Gastrocnemius medialis (tissue), 4 donors: ENCODE measurements at regions not wholly inside any gene's neighbourhood (a gene's known extent, or its start where the extent isn't known, plus 50 kb on each side); places are given as distances from the start of the nearest gene placed in this dataset.

Source experiments
- ATAC-seq, 2 donors: fragments of 150-250 bp; one replicate each; pipeline ENCODE4 v1.9.1; 2016
- DNase-seq, 2 donors: peaks; one replicate each; pipeline ENCODE4 v3.0.0-alpha.2; 2019
- H3K27ac ChIP-seq, 4 donors: fragments of 200-600 bp; sonication (generic); 1 replicate in 1 of 4; 2 replicates in 3 of 4; pipeline ENCODE4 v1.5.1; 2016 to 2018; ENCODE audit warnings: mild to moderate bottlenecking in 2 of 4, moderate library complexity in 1 of 4
- H3K27me3 ChIP-seq, 3 donors: fragments of 200-600 bp; sonication (generic) in 2 of 3; 1 replicate in 1 of 3; 2 replicates in 2 of 3; pipeline versions ENCODE4 v1.5.1 to v1.6.0; 2016 to 2019; ENCODE audit warnings: mild to moderate bottlenecking in 1 of 3, moderate library complexity in 1 of 3
- H3K36me3 ChIP-seq, 2 donors: fragments of 200-600 bp; sonication (generic) in 1 of 2; one replicate each; pipeline ENCODE4 v1.5.1; 2017 to 2018
- H3K4me1 ChIP-seq, 2 donors: fragments of 200-600 bp; sonication (generic) in 1 of 2; one replicate each; pipeline ENCODE4 v1.5.1; 2016 to 2017; ENCODE audit warnings: mild to moderate bottlenecking in 2 of 2
- H3K4me3 ChIP-seq, 4 donors: fragments of 200-600 bp; sonication (generic) in 3 of 4; 1 replicate in 1 of 4; 2 replicates in 3 of 4; pipeline ENCODE4 v1.5.1; 2016 to 2019; ENCODE audit warnings: mild to moderate bottlenecking in 2 of 4
- H3K9me3 ChIP-seq, 3 donors: fragments of 200-600 bp; sonication (generic) in 2 of 3; 1 replicate in 1 of 3; 2 replicates in 2 of 3; pipeline ENCODE4 v1.5.1; 2016 to 2019
- POLR2A ChIP-seq, 2 donors: fragments of 450-650 bp; IDR thresholded peaks; one replicate each; pipeline ENCODE4 v1.6.1; 2017; ENCODE audit warnings: antibody characterized with exemption in 2 of 2, mild to moderate bottlenecking in 2 of 2, moderate library complexity in 2 of 2
- in situ Hi-C, 4 donors: fragments of 200-750 bp; cut with MboI; loops; one replicate each; pipeline versions ENCODE4 v1.15.0 to v1.8.0; 2017; ENCODE audit warnings: low sequenced_read_pairs in 4 of 4
- intact Hi-C: fragments of 100-400 bp; cut with DNase I; formaldehyde crosslinking; loops from one replicate; pipeline ENCODE4 v1.15.1; 2023; ENCODE audit warnings: low total_unique reads
- TF ChIP-seq, protein P1 (sequence below), 5 experiments: fragments of 450-650 bp in 3 of 5; fragments of 200-600 bp in 2 of 5; sonication (generic) in 2 of 5; IDR thresholded peaks in 4 of 5; conservative IDR thresholded peaks in 1 of 5; 1 replicate in 4 of 5; 2 replicates in 1 of 5; pipeline ENCODE4 v1.5.1; 2016 to 2019; ENCODE audit warnings: antibody characterized with exemption in 5 of 5, mild to moderate bottlenecking in 3 of 5, moderate library complexity in 3 of 5

DNA sequence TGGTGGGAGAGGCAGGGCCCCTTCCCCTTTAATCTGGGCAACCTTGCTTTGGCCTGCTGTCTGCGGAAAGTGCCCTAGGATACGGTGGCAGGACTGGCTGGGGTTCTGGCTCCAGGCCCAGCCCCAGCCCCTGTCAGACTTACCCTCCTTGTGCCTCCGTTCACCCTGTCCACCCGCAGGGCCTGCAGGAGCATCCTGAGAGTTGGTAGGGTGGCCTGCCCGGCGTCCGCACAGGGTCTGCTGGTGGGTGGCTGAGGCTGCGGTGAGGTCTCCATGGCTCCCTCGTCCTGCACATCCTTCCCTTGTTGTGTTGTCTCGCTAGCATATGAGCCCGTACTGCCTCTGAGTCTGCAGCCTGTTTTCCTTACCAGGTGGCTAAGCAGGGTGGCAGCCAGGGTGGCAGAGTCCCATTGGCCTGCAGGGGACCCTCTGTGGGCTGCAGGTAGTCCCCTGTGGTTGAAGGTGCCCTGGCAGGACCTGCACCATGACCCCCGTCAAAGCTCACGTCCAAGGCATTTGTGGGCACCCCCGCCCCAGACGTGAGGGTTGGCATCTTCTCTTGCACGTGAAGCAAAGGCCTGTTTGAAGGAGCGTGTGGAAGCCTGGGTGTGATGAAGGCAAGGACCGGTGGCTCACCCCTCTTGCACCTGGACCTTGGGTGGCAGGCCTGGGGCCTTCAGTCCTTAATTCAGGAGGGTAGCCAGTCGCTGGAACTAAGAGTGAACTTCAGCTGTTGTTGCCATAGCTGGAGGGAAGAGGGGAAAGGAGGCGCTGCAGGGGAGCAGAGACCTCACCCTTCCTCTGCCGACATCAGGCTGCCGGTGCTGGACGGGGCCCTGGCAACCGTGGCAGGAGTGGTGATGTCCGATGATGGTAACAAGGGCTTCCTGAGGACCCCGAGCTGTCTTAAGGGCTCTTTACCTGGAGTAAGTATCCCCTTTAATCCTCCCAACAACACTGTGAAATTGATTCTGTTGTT is 293.7 kb downstream of the SEC14L1 start:
- Histone ChIP-seq H3K4me3 (no peak overlapping the region), H3K27ac (no peak overlapping the region), H3K27me3 (no peaks in the 10 kb centered on the region), H3K9me3 (no peaks in the 10 kb centered on the region), H3K36me3 (no peaks in the 10 kb centered on the region), H3K4me1 (peaks cover 73 to 81% of the 10 kb centered on the region in 2 donors)
- intact Hi-C loops, result no loop called here
- DNase-seq, result no peak
- ATAC-seq, result no peak
- no peak for TF ChIP-seq POLR2A (IDR thresholded peaks at IDR 0.05)
- TF ChIP-seq, protein P1, sequence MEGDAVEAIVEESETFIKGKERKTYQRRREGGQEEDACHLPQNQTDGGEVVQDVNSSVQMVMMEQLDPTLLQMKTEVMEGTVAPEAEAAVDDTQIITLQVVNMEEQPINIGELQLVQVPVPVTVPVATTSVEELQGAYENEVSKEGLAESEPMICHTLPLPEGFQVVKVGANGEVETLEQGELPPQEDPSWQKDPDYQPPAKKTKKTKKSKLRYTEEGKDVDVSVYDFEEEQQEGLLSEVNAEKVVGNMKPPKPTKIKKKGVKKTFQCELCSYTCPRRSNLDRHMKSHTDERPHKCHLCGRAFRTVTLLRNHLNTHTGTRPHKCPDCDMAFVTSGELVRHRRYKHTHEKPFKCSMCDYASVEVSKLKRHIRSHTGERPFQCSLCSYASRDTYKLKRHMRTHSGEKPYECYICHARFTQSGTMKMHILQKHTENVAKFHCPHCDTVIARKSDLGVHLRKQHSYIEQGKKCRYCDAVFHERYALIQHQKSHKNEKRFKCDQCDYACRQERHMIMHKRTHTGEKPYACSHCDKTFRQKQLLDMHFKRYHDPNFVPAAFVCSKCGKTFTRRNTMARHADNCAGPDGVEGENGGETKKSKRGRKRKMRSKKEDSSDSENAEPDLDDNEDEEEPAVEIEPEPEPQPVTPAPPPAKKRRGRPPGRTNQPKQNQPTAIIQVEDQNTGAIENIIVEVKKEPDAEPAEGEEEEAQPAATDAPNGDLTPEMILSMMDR (IDR thresholded peaks at IDR 0.05 in 4 of 5, conservative IDR thresholded peaks at IDR 0.05 in 1 of 5), result no peak
- in situ Hi-C loops, result loop anchor here in 2 of 4 donors (10.0 kb wide), 2 partner anchors 60 to 100 kb away; no protein-coding TSS in a partner anchor

DNA sequence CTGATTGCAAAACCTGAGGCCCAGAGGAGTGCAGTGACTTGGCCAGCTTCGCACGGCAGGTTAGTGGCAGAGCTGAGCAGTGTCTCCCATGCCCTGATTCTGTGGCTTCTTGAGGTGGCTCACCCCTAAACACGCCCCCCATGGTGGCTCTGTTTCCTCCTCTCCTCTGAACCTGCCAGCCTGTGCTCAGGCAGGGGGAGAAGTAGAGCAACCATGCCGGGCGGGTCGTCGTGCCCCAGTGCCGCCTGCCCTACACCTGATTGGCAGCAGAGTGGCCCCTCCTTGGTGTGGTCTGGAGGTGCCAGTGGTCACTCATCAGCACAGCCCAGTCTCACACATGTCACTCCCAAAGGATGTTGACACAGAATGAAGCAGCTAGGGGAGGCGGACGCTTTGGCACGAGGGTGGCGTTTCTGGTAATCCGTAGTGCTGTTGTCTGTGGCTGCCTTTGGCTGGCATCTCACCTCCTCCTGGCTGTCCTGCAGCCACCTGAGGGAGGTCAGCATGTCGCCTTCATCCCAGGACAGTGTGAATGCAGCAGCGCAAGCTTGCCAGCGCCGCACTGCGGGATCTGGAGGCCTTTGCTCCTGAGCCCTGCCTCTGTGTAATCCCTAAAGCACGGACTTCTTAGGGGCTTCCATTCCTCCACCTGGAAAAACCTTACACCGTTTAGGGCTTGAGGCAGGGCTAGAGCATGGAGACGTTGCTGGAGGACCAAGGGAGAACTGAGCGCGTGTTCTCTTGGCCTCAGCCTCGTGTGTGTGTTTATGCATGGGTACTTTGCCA is 294.7 kb downstream of the SEC14L1 start:
- intact Hi-C loops (no loop called here), in situ Hi-C loops (loop anchor here in 2 of 4 donors (10.0 kb wide), 2 partner anchors 59 to 101 kb away; no protein-coding TSS in a partner anchor)
- TF ChIP-seq, protein P1 (IDR thresholded peaks at IDR 0.05 in 4 of 5, conservative IDR thresholded peaks at IDR 0.05 in 1 of 5), result no peak
- no peak for TF ChIP-seq POLR2A (IDR thresholded peaks at IDR 0.05)
- H3K27ac ChIP-seq, result peak overlapping the region in 2 of 4 donors; percentile 9 to 14
- no peaks in the 10 kb centered on the region for H3K27me3 ChIP-seq
- H3K4me3 ChIP-seq, result no peak overlapping the region
- DNase-seq (no peak), ATAC-seq (no peak)
- peaks cover 74 to 81% of the 10 kb centered on the region in 2 donors for H3K4me1 ChIP-seq
- H3K9me3 ChIP-seq, result no peaks in the 10 kb centered on the region
- no peaks in the 10 kb centered on the region for H3K36me3 ChIP-seq

- DNase-seq (no peak), ATAC-seq (no peak)
- intact Hi-C loops, result no loop called here
- TF ChIP-seq POLR2A (IDR thresholded peaks at IDR 0.05), result no peak
- TF ChIP-seq, protein P1 (IDR thresholded peaks at IDR 0.05 in 4 of 5, conservative IDR thresholded peaks at IDR 0.05 in 1 of 5), result no peak
- Histone ChIP-seq H3K4me3 (no peak overlapping the region), H3K36me3 (no peaks in the 10 kb centered on the region), H3K27ac (peak overlapping the region in 1 of 4 donors; percentile 14), H3K9me3 (no peaks in the 10 kb centered on the region), H3K27me3 (no peaks in the 10 kb centered on the region), H3K4me1 (peaks cover 78 to 83% of the 10 kb centered on the region in 2 donors)
- in situ Hi-C loops, result loop anchor here in 2 of 4 donors (10.0 kb wide), 2 partner anchors 59 to 101 kb away; no protein-coding TSS in a partner anchor
Observed at GRCh38 chr17:77436058-77436442, 295.3 kb downstream of the SEC14L1 start.

DNA sequence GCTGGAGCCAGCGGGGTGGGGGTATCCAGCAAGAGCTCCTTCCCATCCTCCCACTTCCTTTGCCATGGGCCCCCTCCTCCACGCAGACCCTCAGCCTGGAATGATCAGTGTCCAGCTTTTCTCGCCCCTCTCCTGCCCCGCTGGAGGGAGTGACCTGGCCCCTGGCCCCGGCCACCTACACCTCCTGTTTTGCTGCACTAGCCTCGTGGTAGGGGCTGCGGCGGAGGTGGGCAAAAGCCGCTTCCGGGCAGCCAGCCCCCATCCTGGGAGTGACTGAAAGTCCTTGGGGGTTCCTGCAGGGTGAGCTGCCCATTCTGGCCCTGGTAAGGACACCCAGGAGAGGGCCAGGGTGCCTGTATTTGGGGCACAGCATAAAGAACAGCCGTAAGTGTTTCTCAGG is 295.7 kb downstream of the SEC14L1 start:
- no peak overlapping the region for H3K4me3 ChIP-seq
- in situ Hi-C loops (loop anchor here in 2 of 4 donors (10.0 kb wide), 2 partner anchors 58 to 102 kb away; no protein-coding TSS in a partner anchor), intact Hi-C loops (no loop called here)
- no peak for DNase-seq
- no peak for ATAC-seq
- H3K27me3 ChIP-seq, result no peaks in the 10 kb centered on the region
- no peaks in the 10 kb centered on the region for H3K36me3 ChIP-seq
- H3K4me1 ChIP-seq, result peaks cover 80 to 84% of the 10 kb centered on the region in 2 donors
- no peak for TF ChIP-seq POLR2A (IDR thresholded peaks at IDR 0.05)
- TF ChIP-seq, protein P1 (IDR thresholded peaks at IDR 0.05 in 4 of 5, conservative IDR thresholded peaks at IDR 0.05 in 1 of 5), result no peak
- H3K27ac ChIP-seq, result peak overlapping the region in 3 of 4 donors; percentile 2 to 43 (median 6)
- no peaks in the 10 kb centered on the region for H3K9me3 ChIP-seq
